ENCODE measurements at regions not wholly inside any gene's neighbourhood (a gene's known extent, or its start where the extent isn't known, plus 50 kb on each side); places are given as distances from the start of the nearest gene placed in this dataset.
A peak's percentile ranks its signal among the peaks of the same experiment; 100 is the strongest.

DNA sequence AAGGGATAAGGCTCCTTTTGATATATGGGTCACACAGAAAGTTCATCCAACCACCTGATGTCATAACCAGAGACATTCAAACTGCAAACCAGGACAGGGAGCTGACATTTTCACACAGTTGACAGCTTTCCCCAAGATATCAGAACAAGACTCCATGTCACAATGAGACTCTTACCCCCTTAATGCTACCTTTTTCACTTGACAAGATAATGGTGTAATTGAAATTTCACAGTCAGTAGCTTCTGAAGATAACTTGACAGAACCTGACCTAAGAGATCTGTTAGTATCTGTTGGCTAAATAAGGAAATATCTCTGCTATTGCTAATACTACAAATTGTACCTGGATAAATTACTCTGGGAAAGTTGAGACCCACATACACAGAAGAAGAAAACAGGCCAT is 187.3 kb downstream of the C12orf50 start:
- no peak for DNase-seq (ENCODE audit: low read depth in 2 of 2)

DNA sequence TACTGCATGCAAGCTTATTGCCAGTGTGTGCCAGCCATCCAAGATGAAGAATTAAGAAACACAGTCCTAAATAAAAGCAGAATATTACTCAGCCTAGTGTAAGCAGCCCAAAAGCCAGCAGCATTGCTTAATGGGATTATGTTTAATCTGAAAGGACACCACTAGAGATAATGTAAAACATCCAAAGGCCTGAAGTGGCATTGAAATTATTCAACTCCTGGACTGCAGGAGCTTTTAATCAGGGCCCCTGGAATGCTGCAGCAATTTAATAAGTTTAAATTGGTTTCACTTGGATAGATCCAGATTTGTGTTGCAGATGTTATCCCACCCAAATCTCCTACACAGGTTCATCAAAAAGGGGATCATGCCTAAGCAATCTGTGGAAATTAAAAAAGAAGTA is 193.0 kb downstream of the C12orf50 start:
- no peak for DNase-seq (ENCODE audit: low read depth in 2 of 2)

DNA sequence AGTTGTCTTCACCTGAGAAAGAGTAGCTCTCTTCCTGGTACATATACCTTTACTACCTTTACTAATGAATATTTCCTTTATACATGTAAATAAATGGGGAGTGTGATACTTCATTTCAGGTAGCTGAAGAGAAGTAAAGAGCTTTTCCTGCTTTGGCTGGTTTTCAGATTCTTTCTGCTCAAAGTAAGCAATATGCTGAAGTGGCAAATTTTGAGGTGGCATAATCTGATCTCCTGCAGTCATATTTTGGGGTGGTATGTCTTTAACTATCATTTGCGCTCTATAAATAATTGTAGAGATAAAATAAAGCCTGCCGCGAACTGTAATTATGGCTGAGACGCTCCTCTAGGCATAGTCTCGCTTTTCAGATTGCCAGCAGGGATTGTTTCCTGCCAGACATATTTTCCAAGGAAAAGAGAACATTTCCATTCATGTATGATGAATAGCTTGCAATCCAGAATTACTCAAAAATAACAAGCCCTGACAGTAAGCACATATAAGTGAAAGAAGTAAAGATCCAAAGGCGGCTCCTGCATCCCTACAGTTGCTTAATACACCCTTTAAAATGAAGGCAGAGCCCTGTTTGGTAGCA is 200.7 kb downstream of the C12orf50 start:
- DNase-seq (ENCODE audit: low read depth in 2 of 2): peak; percentile 29 to 41

DNA sequence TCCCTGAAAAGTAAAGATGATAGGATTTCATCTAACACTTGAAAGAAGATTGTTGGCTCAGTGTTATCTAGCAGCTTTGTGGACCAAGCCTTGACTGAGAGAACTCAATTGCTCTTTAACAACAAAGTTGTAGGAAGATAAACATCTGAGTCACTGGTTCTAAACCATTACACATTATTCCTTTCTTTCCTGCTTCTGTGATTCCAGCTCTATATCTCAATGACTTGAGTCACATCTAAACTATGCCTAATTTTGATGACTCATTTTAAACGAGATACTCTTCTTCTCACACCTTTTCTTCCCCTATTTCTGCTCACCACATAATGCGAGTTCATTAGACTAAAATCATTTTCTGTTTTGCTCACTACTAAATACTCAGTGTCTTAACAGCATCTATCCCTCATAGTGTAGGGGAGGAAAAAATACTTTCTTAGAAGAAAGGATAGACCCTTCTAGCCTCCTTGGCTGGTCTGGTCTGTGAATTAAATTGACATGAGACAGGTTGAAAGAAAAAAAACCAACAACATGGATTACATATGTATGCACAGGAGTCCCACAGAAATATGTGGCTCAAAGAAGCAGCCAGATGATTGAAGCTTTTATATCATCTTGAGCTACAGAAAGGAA is 201.4 kb downstream of the C12orf50 start:
- DNase-seq (ENCODE audit: low read depth in 2 of 2): peak; percentile 11 to 72

DNA sequence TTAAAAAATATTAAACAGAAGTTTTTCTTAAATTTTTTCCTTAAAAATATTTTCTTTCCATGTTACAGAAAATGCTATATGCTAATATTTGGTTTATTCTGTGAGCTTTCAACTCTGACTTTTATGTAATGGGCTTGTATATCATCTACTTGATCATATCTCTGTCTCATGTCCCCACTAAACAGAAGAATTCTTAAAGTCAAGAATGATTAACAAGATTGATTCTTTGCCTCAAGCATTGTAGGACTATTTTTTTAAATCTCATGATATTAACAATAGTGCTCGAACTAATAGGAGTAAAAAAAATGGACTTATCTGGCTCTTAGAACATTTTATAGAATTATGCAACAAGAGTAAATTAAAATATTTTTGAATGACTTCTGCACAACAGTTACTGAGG is 206.3 kb downstream of the C12orf50 start:
- DNase-seq (ENCODE audit: low read depth in 2 of 2): no peak

DNA sequence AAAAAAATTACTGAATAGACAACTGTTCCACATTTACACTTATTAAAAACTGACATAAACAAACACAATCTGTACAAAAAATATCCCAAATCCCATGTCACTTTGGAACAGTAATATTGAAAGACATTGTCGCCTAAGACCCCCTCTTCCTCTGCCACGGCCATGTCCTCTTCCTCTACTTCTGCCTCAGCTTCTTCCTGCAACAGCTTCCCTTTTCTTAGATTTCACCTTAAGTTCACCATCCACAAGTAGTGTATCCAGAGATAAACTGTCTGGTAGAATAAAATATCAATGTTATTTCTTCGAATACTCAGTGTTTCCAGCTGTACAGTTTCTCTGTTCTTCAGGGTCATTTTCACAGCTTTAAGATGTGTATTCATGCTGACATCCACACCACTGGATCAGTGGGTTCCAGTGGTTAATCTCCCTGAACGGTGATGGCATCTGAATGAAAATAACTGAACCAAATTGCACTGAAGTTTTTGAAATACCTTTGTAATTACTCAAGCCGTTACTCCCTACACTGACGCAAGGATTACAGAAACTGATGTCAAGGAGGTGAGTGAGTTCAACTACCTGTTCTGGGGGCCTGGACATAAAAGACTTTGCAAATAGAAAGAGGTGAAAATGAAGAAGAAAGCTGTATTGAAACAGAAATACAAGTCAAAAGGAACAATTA is 208.5 kb downstream of the C12orf50 start:
- DNase-seq (ENCODE audit: low read depth in 2 of 2): no peak

DNA sequence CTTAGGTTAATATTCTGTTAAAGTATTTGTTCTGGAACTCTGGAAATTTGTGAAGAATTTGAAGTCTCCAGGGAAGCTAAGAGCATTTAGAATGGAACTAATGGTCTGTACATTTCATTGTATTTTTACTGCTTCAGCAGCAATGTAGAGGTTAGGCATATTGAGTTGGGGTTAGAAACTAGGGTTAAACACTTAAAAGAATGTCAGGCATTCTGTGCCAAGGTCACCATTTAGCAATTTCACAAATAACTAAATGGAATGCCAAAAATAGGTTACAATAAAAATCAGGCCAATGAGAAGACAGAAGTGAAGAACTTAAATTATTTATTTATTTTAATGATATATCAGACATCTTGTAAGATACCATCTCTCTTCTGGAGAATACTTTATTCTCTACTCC is 210.8 kb downstream of the C12orf50 start:
- no peak for DNase-seq (ENCODE audit: low read depth in 2 of 2)

DNA sequence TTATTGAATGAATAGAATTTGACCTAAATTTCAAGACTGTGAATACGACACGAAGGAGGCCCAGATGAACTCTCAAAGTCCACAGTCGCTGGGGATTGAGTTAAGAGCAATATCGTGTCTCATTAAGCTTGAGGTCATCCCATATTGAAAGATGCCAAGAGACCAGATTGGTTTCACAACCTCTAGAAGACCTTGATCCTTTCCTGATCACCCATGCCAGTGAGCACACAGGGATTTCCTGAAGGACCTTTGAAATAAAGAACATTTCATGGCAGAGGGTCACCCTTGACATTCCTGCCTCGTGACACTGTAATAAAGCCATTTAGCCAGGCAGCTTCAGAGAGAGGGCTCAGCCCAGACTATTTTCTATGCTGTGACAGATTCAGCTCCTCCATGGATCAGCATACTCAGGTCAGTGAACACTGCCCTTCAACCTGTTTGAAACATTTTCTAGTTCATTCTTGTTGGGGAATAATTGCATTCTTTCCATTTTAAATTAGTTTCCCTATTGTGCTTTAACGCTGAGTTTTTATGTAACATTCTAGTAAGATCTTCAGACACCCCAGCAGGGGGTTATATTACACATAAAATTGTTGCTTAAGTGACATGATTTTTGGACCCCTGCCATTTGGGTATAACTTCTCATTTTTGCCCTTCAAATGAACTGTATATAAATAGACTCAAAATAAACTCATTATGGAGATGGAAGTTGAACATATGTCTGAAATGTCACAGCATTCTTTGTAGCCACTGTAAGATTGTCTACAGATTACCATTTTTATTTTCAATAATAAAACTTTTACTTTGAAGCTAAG is 213.2 kb downstream of the C12orf50 start:
- no peak for DNase-seq (ENCODE audit: low read depth in 2 of 2)

DNA sequence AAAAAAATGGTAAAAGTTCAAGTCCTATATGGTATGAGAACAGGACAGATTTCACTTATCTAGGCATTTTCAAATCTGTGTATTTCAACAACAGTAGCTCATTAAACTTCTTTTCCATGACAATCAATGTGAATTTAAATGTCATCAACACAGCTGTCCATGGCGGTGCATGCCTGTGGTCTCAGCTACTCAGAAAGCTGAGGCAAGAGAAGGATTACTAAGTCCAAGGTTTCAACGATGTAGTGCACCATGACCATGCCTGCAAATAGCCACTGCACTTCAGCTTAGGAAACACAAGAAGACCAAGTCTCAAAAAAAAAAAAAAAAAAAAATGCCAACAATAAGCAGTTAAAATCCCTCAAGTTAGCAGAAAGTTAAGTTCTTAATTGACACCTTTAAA is 214.6 kb downstream of the C12orf50 start:
- DNase-seq (ENCODE audit: low read depth in 2 of 2): no peak

DNA sequence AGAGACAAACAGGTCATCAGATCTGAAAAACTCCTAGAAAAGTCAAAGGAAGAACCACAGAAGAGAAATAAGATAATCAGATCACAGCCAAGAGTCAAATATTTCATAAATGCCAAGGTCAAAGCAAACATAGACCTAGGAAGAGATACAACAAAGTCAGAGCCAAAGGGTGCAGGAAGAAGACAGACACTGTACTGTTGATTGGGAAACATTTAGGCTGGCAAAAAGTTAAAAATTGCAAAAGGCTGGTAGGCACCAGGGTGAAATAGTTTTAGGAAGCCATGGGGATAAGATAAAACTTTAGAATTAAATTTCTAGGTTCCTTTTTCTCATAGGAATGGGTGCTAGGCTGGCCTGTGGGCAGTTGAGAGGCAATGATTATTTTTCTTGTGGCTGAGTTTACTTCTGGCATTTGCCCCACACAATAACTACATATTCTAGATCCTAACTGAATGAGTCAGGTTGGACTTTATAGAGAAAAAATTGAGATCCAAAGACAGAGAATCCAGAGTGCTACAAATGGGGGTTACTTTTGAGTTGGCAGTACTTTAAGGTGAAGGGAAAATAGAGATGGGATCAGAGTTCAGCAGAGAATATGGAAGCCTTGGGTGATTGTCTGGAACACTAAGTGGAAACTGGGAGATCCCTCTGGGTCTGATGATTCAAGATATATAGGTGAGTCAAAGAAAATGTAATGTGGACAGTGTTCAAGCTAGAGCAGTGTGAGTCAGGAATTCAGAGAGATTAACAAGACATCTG is 215.5 kb downstream of the C12orf50 start:
- peak in 1 of 2 donors; percentile 16 for DNase-seq (ENCODE audit: low read depth in 2 of 2)

DNA sequence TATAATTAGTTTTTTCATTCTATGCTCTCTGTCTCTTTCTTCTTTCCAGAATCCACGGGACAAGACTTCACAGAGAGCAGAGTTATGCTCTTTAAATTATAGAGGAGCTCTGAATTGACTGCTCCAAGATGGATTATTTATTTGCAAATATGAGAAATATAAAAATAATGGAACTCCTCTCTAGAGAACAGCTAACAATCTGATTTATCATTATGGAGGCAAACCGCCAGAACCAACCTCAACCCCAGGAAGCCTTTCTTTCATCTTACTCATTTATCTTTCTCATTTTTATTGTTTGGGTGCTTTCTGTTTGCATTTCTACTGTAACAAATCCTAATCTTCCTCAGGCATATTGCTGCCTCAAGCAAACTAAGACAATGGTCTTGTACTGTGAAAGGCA is 216.5 kb downstream of the C12orf50 start:
- DNase-seq (ENCODE audit: low read depth in 2 of 2): no peak

DNA sequence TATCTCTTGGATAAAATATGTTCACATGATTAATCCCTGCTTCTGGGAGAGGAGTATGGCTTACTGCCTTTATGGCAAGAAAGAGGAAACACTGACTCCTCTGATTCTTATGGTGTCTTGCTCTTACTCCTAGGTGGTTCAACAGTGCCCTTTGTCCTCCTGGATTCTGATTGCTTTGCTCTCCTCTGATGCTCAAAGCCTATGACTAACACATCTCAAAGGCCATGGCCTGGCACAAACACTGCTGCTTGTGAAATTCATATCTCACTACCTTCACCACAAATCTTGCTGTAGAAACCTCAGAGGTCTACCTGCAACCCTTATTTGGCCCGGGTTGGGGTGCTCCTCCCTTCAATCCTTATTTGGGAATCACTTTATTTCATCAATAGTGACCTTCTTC is 217.2 kb downstream of the C12orf50 start:
- no peak for DNase-seq (ENCODE audit: low read depth in 2 of 2)

DNA sequence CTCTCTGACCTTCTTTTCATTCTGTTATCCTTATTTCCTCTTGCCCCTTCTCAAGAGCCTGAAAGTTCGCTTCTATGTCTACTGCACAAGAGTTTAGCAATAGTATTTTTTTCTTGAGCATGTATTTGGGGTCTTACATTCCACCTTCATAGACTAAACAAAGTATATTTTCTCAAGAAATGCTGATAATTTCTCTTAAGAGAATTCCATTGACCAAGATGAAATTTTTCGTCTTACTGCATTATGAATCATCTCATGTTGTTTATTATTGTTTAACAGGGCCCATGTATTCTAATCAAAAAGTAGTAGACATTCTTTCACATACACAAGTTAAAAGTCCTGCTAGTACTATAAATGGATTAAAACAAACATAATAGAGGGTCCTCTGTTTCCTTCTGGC is 219.3 kb downstream of the C12orf50 start:
- DNase-seq (ENCODE audit: low read depth in 2 of 2): peak in 1 of 2 donors; percentile 26

DNA sequence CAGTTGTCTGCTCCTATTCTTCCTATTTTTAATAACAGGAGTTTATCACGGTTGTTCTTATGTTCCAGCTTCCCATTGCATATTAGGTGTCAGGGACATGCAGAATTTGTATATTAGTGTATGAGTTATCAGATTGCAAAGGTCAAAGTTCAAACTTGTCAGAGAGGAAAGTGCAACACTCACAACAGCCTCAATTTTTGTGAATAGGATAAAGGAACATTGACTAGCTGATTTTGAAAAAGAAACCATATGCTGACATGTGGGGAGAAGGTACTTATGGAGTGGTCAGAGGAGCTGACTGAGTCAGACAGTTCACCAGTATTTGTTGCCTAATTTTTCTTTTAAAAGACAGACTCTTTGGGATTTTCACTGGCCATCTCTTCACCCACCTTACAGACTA is 222.1 kb downstream of the C12orf50 start:
- no peak for DNase-seq (ENCODE audit: low read depth in 2 of 2)

DNA sequence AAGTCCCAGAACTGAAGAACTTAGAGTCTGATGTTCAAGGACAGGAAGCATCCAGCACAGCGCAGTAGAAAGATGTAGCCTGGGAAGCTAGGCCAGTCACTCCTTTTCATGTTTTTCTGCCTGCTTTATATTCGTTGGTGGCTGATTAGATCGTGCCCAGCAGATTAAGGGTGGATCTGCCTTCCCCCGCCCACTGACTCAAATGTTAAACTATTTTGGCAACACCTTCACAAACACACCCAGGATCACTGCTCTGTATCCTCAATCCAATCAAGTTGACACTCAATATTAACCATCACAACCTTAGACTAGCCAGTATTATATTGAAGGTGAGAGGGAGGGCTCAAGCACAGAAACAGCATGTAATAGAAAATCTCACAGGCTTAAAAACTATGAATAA is 222.9 kb downstream of the C12orf50 start:
- DNase-seq (ENCODE audit: low read depth in 2 of 2): no peak

DNA sequence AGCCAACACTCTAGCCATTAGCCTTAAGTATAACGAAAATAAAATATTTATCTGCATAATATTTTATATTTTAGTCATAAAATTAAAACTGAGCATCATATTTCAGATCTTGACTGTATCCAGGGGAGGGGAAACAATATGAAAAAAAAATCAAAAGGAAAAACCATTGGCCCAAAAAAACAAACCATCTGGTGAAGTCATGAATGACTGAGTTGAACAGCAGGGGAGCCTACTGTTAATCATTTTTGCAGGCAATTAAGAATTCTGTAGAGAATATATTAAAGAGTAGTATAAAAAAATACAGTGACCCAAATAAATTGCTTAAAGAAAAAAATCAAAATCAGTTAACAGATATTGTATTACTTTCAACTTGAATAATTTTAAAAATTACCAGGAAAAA is 224.8 kb downstream of the C12orf50 start:
- DNase-seq (ENCODE audit: low read depth in 2 of 2): no peak

DNA sequence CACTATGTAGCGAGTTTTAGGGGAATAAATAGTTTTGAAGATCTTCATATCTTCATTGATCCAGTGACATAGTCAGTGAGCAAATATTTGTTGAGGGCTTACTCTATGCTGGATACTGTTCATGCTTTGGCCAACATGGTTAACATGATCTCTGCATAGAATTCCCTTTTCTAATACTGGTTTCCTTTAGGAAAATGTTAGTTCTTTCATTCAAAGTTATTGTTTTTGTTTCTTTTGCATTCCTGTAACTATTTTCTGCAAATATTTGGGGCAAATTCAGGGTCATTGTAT is 226.5 kb downstream of the C12orf50 start:
- DNase-seq (ENCODE audit: low read depth in 2 of 2): no peak

DNA sequence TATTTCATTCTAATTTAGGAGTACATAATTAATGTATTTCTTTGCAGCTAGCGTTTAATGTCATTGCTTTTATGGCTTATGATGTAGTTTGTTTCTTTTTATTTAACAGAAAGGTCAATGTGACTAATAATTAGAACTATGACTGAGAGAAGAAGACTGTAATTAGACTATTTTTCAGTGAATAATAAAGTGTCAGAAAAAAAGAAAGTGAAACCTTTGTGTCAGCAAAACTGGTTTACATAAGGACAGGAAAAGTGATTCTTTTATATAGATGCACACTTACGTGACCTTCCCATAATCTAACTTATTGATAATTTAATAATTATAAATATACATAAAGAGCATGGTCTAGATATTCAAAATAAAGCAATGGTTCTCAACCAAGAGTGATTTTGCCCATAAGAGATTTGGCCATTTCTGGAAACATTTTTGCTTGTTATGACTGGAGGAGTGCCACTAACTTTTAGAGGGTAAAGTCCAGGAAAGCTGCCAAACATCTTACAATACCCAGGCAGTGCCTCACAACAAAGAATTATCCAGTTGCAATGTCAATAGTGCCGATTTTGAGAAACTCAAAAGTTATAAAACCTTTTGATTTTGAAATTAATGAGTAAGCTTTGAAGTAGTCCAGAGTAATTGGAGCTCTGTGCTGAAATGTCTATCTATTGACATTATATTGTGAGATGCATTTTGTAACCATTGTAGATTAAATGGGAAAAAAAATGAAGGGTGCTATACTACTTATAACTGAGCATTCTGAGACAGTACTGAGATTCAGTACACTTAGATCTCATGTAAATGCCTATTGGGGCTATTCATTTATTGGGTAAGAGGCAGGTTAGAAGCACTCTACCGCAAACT is 227.1 kb downstream of the C12orf50 start:
- DNase-seq (ENCODE audit: low read depth in 2 of 2): peak; percentile 11 to 48

DNA sequence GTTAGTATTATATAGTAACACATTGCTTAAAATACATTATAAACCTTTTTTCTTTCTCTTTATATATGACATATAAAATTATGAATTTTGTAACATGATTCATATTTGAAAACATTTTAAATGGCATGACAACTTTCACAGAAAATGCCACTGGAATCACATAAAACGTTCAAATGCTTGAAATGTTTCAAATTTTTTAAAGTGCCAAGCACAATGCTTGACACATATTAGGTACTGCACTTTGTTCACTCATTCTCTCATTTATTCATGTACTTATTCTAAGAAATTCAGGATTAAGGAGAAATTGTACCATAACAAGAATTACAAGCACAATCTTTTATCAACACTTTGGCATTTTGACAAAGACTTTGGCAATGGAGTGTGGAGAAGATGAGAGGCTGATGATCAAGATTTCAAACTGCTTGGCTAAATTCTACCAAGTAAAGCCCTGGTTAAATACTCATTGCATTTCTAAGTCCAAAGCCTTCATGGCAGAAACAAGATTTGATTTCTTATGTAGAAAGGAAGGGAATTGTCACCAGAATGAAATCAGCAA is 232.2 kb downstream of the C12orf50 start:
- DNase-seq (ENCODE audit: low read depth in 2 of 2): no peak

DNA sequence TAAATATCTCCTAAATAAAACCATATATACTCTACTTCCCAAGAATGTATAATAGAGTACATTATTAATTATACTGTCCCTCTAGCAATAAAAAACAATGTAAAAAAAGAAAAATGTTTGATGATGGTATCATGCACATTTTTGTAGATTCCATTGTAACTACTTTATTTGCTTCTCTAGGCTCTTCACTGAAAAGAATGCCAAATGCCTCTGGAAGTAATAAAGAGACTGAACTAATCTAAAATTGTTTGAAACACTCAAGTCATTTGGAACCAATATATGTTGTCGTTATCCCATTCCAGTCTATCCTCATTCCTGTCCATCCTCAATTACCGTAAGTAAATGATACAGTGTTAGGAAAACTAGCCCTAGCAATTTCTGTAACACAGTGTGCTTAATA is 233.6 kb downstream of the C12orf50 start:
- DNase-seq (ENCODE audit: low read depth in 2 of 2): no peak

DNA sequence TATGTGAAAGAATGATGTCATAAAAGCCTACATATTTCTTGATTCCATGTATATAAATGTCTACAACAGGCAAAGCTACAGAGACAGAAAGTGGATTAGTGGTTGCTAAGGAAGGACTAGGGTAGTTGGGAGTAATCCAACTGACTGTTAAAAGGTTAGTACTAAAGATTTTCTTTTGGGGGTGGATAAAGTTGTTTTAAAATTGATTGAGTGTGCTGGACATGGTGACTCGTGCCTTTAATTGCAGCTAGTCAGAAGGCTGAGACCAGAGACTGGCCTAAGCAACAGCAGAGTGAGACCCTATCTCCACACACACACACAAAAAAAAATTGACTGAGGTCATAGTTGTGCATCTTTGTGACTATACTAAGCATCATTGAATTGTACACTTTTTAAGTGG is 234.3 kb downstream of the C12orf50 start:
- DNase-seq (ENCODE audit: low read depth in 2 of 2): no peak
